ENCODE measurements at regions not wholly inside any gene's neighbourhood (a gene's known extent, or its start where the extent isn't known, plus 50 kb on each side); places are given as distances from the start of the nearest gene placed in this dataset.

DNA sequence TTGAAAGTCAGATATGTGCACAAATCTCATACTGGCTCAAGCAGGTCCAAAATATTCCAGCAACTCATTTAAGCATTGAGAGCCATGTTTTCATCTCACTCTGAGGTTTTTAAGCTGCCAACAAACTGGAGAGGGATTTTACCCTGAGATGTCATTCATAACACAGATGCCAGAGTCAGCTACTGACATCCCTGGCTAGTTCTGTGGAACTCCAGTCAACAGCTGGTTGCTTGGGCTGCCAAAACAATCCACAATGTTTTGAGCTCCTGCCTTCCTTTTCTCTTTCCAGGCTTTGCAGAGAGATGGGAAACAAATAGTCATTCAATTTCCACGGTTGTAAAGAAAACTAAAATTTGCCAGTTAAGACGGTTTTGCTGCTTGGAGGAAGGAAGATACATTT lies 621.2 kb upstream of the FBXO33 start:
- Histone ChIP-seq H3K9me3 (no peaks in the 10 kb centered on the region), H3K27ac (no peak overlapping the region), H3K4me1 (no peaks in the 10 kb centered on the region), H3K4me3 (no peak overlapping the region), H3K4me2 (no peak overlapping the region)
- CTCF ChIA-PET: interaction anchor here (1.0 kb wide), 1 partner anchor 9 kb away, joined by 3 read pairs; no protein-coding TSS in a partner anchor
- no peak for ATAC-seq
- WGBS (ENCODE audit: missing lambda C conversion rate): 5% methylated on average over 2 of the region's 2 CpGs
- DNase-seq (ENCODE audit: low read depth in 1 of 2, low spot score in 1 of 2): no peak
- no peak for TF ChIP-seq HOXB13 (CRISPR knock-in tag; IDR thresholded peaks at IDR 0.05; ENCODE audit: low read depth)
- no peak for TF ChIP-seq NR3C1 (IDR thresholded peaks at IDR 0.05)
- no peak for TF ChIP-seq RNF2 (IDR thresholded peaks at IDR 0.05; ENCODE audit: borderline replicate concordance, low read depth)
- TF ChIP-seq EP300 (IDR thresholded peaks at IDR 0.05): no peak
- no peak for TF ChIP-seq GATA3 (IDR thresholded peaks at IDR 0.05; ENCODE audit: borderline replicate concordance)
- TF ChIP-seq MAZ (IDR thresholded peaks at IDR 0.05; ENCODE audit: borderline replicate concordance, low read depth, low read length): no peak
- TF ChIP-seq HOXB5 (CRISPR knock-in tag; IDR thresholded peaks at IDR 0.05): no peak
- no peak for TF ChIP-seq ZC3H11A (IDR thresholded peaks at IDR 0.05)
- no peak for TF ChIP-seq TFCP2L1 (CRISPR knock-in tag; IDR thresholded peaks at IDR 0.05)
- POLR2A ChIA-PET: no interaction called here
- no peak for FAIRE-seq

DNA sequence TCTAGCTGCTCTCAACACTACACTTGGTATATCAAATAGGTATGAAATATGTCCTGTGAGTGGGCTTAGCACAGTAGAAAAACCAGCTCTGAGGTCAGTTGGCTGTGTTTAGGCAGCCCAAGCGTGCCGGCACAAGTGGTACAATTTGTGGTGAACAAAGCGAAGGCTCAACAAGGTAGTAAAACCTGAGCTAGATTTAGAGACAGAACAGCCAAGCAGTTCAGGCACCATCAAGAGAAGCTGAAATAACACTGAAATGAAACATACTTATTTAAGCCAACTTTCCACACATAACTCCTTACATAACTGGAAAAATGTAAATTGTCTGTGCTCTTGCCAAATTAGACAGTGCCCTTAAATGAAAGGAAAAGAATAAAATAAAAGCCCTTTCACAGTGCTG lies 596.8 kb upstream of the FBXO33 start:
- Histone ChIP-seq H3K9me3 (no peaks in the 10 kb centered on the region), H3K4me1 (no peaks in the 10 kb centered on the region), H3K4me3 (no peak overlapping the region), H3K4me2 (no peak overlapping the region), H3K27ac (no peak overlapping the region)
- WGBS (ENCODE audit: missing lambda C conversion rate): 30% methylated on average over 3 of the region's 3 CpGs
- DNase-seq (ENCODE audit: low read depth in 1 of 2, low spot score in 1 of 2): no peak
- POLR2A ChIA-PET: no interaction called here
- FAIRE-seq: no peak
- TF ChIP-seq MAZ (IDR thresholded peaks at IDR 0.05; ENCODE audit: borderline replicate concordance, low read depth, low read length): no peak
- no peak for TF ChIP-seq SMC3 (IDR thresholded peaks at IDR 0.05)
- TF ChIP-seq RCOR1 (IDR thresholded peaks at IDR 0.05; ENCODE audit: low read depth, low read length): no peak
- TF ChIP-seq, protein P1, sequence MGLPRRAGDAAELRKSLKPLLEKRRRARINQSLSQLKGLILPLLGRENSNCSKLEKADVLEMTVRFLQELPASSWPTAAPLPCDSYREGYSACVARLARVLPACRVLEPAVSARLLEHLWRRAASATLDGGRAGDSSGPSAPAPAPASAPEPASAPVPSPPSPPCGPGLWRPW (IDR thresholded peaks at IDR 0.05): no peak
- TF ChIP-seq MAFK (IDR thresholded peaks at IDR 0.05; ENCODE audit: partially characterized antibody): no peak
- TF ChIP-seq, protein P2, sequence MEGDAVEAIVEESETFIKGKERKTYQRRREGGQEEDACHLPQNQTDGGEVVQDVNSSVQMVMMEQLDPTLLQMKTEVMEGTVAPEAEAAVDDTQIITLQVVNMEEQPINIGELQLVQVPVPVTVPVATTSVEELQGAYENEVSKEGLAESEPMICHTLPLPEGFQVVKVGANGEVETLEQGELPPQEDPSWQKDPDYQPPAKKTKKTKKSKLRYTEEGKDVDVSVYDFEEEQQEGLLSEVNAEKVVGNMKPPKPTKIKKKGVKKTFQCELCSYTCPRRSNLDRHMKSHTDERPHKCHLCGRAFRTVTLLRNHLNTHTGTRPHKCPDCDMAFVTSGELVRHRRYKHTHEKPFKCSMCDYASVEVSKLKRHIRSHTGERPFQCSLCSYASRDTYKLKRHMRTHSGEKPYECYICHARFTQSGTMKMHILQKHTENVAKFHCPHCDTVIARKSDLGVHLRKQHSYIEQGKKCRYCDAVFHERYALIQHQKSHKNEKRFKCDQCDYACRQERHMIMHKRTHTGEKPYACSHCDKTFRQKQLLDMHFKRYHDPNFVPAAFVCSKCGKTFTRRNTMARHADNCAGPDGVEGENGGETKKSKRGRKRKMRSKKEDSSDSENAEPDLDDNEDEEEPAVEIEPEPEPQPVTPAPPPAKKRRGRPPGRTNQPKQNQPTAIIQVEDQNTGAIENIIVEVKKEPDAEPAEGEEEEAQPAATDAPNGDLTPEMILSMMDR (IDR thresholded peaks at IDR 0.05): no peak
- no peak for TF ChIP-seq POLR2A (IDR thresholded peaks at IDR 0.05; ENCODE audit: low read length)
- no peak for TF ChIP-seq TFCP2L1 (CRISPR knock-in tag; IDR thresholded peaks at IDR 0.05)
- no peak for TF ChIP-seq HOXB5 (CRISPR knock-in tag; IDR thresholded peaks at IDR 0.05)
- TF ChIP-seq, protein P3, sequence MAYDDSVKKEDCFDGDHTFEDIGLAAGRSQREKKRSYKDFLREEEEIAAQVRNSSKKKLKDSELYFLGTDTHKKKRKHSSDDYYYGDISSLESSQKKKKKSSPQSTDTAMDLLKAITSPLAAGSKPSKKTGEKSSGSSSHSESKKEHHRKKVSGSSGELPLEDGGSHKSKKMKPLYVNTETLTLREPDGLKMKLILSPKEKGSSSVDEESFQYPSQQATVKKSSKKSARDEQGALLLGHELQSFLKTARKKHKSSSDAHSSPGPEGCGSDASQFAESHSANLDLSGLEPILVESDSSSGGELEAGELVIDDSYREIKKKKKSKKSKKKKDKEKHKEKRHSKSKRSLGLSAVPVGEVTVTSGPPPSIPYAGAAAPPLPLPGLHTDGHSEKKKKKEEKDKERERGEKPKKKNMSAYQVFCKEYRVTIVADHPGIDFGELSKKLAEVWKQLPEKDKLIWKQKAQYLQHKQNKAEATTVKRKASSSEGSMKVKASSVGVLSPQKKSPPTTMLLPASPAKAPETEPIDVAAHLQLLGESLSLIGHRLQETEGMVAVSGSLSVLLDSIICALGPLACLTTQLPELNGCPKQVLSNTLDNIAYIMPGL (CRISPR knock-in tag; IDR thresholded peaks at IDR 0.05; ENCODE audit: borderline replicate concordance): no peak
- no peak for TF ChIP-seq ZFP36 (IDR thresholded peaks at IDR 0.05; ENCODE audit: borderline replicate concordance, partially characterized antibody)
- no peak for TF ChIP-seq HOXA7 (CRISPR knock-in tag; IDR thresholded peaks at IDR 0.05)
- ATAC-seq: no peak
- CTCF ChIA-PET: no interaction called here

DNA sequence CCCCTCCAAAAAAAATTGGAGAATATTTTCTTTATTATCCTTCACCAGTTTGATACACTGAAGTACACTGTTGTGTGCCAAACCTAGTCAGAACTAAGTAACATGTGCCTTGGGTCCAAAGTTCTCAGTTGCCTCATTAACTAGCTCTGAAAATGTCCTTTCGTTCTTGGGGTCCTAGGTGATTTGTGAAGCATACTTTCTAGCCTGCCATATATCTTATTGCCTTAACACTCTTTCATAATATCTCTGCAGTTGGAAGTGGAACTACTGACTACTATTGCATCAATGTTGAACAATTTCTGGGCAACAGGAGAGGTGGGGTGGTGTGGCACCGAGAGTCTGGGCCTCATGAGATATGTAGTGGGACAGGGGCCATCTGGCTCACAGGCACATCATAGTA lies 592.9 kb upstream of the FBXO33 start:
- no peak for FAIRE-seq
- Histone ChIP-seq H3K27ac (no peak overlapping the region), H3K9me3 (no peaks in the 10 kb centered on the region), H3K4me1 (no peaks in the 10 kb centered on the region), H3K4me2 (no peak overlapping the region), H3K4me3 (no peak overlapping the region)
- 4% methylated on average over 2 of the region's 2 CpGs for WGBS (ENCODE audit: missing lambda C conversion rate)
- ChIA-PET CTCF (no interaction called here), POLR2A (no interaction called here)
- TF ChIP-seq POLR2AphosphoS2 (conservative IDR thresholded peaks at IDR 0.05; ENCODE audit: low read length) (no peak), CBX8 (IDR thresholded peaks at IDR 0.05) (no peak), POLR2A (IDR thresholded peaks at IDR 0.05; ENCODE audit: low read length) (no peak), EHMT2 (IDR thresholded peaks at IDR 0.05; ENCODE audit: low read depth) (no peak), MYC (IDR thresholded peaks at IDR 0.05; ENCODE audit: borderline replicate concordance, low read length) (no peak), NFE2L2 (conservative IDR thresholded peaks at IDR 0.05; ENCODE audit: low read length) (no peak), JUNB (IDR thresholded peaks at IDR 0.05) (no peak), FOXS1 (CRISPR knock-in tag; IDR thresholded peaks at IDR 0.05) (no peak), BHLHE40 (IDR thresholded peaks at IDR 0.05; ENCODE audit: low read depth, low read length) (no peak), MAZ (IDR thresholded peaks at IDR 0.05; ENCODE audit: borderline replicate concordance, low read depth, low read length) (no peak), ZFP36 (IDR thresholded peaks at IDR 0.05; ENCODE audit: borderline replicate concordance, partially characterized antibody) (no peak), KDM5A (IDR thresholded peaks at IDR 0.05) (no peak)
- TF ChIP-seq, protein P4, sequence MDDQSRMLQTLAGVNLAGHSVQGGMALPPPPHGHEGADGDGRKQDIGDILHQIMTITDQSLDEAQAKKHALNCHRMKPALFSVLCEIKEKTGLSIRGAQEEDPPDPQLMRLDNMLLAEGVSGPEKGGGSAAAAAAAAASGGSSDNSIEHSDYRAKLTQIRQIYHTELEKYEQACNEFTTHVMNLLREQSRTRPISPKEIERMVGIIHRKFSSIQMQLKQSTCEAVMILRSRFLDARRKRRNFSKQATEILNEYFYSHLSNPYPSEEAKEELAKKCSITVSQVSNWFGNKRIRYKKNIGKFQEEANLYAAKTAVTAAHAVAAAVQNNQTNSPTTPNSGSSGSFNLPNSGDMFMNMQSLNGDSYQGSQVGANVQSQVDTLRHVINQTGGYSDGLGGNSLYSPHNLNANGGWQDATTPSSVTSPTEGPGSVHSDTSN (IDR thresholded peaks at IDR 0.05): no peak
- TF ChIP-seq, protein P5, sequence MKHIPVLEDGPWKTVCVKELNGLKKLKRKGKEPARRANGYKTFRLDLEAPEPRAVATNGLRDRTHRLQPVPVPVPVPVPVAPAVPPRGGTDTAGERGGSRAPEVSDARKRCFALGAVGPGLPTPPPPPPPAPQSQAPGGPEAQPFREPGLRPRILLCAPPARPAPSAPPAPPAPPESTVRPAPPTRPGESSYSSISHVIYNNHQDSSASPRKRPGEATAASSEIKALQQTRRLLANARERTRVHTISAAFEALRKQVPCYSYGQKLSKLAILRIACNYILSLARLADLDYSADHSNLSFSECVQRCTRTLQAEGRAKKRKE (CRISPR knock-in tag; IDR thresholded peaks at IDR 0.05; ENCODE audit: low read depth): no peak
- no peak for DNase-seq (ENCODE audit: low read depth in 1 of 2, low spot score in 1 of 2)
- no peak for ATAC-seq

All from A549 (cell line).